AG04450 (cell line): ENCODE measurements at regions not wholly inside any gene's neighbourhood (a gene's known extent, or its start where the extent isn't known, plus 50 kb on each side); places are given as distances from the start of the nearest gene placed in this dataset.

Experiments used
- CTCF ChIA-PET: fragments of 300-600, 350-600 bp; formaldehyde crosslinking; extraction: SDS; loops from one replicate; lab custom pipeline; 2022; ENCODE audit warnings: antibody characterized with exemption, inconsistent platforms; lab: Charles Lee
- POLR2A ChIA-PET: fragments of 350-600 bp; formaldehyde crosslinking; extraction: SDS; loops from one replicate; lab custom pipeline; 2021; ENCODE audit warnings: antibody characterized with exemption, inconsistent platforms; lab: Yijun Ruan, JAX
- DNase-seq: peaks from one replicate; pipeline ENCODE4 v3.0.0-alpha.2; 2011; ENCODE audit warnings: low read depth, low spot score
- H3K27ac ChIP-seq: one replicate; pipeline ENCODE4 v1.5.1; 2012; ENCODE audit warnings: low read depth, low read length, control low read depth
- H3K27me3 ChIP-seq: one replicate; pipeline ENCODE4 v1.6.0; 2012; ENCODE audit warnings: low read length; ENCODE audit not compliant: control insufficient read depth, insufficient read depth
- H3K4me3 ChIP-seq: 2 replicates; pipeline ENCODE4 v1.5.1; 2011; ENCODE audit warnings: mild to moderate bottlenecking, low read depth, low read length, control low read depth
- H3K9me3 ChIP-seq: 2 replicates; pipeline ENCODE4 v1.5.1; 2012; ENCODE audit warnings: low read length; ENCODE audit not compliant: control insufficient read depth, insufficient read depth
- TF ChIP-seq, protein P1 (sequence below): IDR thresholded peaks from 2 replicates; pipeline ENCODE4 v1.5.1; 2011; ENCODE audit warnings: low read depth, low read length, control low read depth, inconsistent platforms

DNA sequence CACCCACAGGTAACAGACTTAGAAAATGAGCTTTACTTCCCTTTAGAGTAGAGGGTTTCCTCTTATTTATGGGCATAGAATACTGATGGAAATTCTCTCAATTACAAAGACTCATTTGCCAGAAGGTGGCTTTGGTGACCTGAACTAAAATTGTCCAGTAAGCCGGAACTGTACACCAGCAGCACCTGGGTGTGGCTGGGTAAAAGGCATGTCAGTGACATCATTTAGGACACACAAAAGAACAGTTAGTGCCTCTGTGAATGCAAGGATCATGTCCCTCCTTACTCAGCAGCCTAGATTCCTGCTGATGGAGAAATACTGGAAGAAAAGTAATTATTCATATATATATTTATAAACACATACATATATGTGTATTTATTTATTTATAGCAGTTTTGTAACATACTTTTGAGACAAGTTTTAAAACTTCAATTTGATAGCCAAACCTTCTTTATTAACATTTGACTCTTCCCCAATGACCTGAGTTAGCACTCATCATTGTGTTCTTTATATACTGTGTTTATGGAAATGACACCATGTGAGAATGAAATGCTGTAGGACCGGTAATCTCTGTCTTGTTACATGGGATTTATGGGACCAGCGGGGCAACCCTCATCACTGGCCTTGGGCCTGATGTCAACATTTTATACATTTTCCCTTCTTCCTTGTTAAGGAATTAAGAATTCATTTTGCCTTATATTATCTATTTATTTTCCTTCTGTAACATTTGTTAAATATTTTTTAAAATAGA, 274.4 kb downstream of the BRINP2 start:
- Histone ChIP-seq H3K27ac (no peak overlapping the region), H3K4me3 (no peak overlapping the region), H3K9me3 (no peaks in the 10 kb centered on the region), H3K27me3 (no peaks in the 10 kb centered on the region)
- no peak for DNase-seq
- POLR2A ChIA-PET, result no interaction called here
- TF ChIP-seq, protein P1, sequence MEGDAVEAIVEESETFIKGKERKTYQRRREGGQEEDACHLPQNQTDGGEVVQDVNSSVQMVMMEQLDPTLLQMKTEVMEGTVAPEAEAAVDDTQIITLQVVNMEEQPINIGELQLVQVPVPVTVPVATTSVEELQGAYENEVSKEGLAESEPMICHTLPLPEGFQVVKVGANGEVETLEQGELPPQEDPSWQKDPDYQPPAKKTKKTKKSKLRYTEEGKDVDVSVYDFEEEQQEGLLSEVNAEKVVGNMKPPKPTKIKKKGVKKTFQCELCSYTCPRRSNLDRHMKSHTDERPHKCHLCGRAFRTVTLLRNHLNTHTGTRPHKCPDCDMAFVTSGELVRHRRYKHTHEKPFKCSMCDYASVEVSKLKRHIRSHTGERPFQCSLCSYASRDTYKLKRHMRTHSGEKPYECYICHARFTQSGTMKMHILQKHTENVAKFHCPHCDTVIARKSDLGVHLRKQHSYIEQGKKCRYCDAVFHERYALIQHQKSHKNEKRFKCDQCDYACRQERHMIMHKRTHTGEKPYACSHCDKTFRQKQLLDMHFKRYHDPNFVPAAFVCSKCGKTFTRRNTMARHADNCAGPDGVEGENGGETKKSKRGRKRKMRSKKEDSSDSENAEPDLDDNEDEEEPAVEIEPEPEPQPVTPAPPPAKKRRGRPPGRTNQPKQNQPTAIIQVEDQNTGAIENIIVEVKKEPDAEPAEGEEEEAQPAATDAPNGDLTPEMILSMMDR, result no peak
- CTCF ChIA-PET, result no interaction called here

DNA sequence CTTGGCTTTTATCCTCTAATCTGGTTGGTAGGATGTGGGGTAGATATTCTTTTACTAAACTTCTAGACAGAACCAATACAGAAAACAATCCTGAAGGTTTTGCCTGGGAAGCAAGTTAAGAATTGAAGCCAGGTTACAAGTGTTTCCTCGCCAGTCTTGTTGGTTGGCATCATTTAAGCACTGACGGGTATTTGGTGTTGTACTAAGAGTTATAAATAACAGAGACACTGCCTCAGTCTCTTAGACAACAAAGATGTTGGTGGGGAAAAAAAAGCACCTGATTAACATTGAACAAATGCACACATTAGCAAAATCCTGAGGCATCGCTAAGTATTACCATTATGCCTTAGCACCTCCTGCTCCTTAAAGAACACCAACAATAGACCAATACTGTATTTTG, 272.2 kb downstream of the BRINP2 start:
- Histone ChIP-seq H3K27ac (no peak overlapping the region), H3K9me3 (no peaks in the 10 kb centered on the region), H3K4me3 (no peak overlapping the region), H3K27me3 (no peaks in the 10 kb centered on the region)
- ChIA-PET POLR2A (no interaction called here), CTCF (no interaction called here)
- no peak for DNase-seq
- TF ChIP-seq, protein P1, result no peak

DNA sequence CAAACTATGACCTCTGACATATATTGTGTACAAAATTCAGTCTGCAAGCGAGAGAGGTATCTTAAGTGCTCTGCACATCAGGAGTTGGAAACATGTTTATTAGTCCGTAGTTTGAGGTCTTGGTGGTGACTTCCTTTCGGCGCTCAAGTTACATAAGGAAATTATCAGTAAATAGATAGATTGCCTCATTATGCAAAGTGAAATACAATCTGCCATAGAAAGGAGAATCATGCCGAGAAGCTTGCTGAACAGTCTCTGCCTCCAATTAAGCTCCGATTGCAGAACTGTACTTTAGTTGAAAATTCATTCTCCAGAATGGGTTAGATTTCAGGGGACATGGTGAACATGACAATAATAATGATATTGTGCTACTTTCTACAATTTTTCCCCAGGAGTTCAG, 271.8 kb downstream of the BRINP2 start:
- Histone ChIP-seq H3K27ac (no peak overlapping the region), H3K9me3 (no peaks in the 10 kb centered on the region), H3K4me3 (no peak overlapping the region), H3K27me3 (no peaks in the 10 kb centered on the region)
- TF ChIP-seq, protein P1, result no peak
- ChIA-PET CTCF (no interaction called here), POLR2A (no interaction called here)
- DNase-seq, result no peak

DNA sequence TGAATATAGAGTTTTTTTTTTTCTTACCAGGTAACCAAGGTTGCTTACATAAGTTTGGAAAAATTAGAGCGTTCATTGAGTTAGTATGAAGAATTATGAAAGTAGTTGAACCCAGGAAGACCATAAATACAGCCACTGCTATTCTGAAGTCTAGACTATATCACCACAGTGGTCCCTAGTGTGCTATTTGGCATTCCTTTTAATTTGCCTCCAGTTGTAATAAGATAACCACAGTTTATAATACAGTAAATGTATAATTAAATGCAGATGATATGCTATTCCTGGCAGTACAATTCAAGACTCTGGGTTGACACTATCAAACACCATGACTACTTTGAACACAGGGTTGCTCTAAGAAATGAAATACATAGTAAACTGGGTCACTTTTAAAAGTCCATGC, 270.5 kb downstream of the BRINP2 start:
- CTCF ChIA-PET, result no interaction called here
- Histone ChIP-seq H3K9me3 (no peaks in the 10 kb centered on the region), H3K27ac (no peak overlapping the region), H3K27me3 (no peaks in the 10 kb centered on the region), H3K4me3 (no peak overlapping the region)
- no peak for DNase-seq
- POLR2A ChIA-PET, result no interaction called here
- TF ChIP-seq, protein P1, result no peak

DNA sequence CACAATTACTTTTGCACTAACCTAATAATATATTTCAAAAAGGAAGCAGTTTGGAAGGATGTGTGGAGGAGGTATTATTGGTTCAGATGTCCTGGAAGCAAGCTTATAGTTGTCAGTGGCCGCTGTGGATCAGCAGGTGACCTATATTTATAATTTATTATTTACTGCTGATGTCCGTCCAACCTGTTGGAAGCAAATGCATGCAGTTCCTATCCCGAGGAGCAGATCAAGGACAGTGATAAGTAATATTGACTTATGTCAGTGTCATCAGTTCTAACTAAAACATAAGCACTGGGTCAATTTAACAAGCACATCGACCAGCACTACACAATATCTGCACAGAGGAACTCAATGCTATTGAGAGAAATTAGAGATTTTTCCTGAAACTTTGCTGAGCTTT, 270.1 kb downstream of the BRINP2 start:
- TF ChIP-seq, protein P1, result no peak
- POLR2A ChIA-PET, result no interaction called here
- CTCF ChIA-PET, result no interaction called here

More for the DNA sequence above, 270.1 kb downstream of the BRINP2 start:
- no peaks in the 10 kb centered on the region for H3K27me3 ChIP-seq
- H3K9me3 ChIP-seq, result no peaks in the 10 kb centered on the region
- H3K27ac ChIP-seq, result no peak overlapping the region
- no peak overlapping the region for H3K4me3 ChIP-seq
- no peak for DNase-seq
